ENCODE measurements at regions not wholly inside any gene's neighbourhood (a gene's known extent, or its start where the extent isn't known, plus 50 kb on each side); places are given as distances from the start of the nearest gene placed in this dataset.

DNA sequence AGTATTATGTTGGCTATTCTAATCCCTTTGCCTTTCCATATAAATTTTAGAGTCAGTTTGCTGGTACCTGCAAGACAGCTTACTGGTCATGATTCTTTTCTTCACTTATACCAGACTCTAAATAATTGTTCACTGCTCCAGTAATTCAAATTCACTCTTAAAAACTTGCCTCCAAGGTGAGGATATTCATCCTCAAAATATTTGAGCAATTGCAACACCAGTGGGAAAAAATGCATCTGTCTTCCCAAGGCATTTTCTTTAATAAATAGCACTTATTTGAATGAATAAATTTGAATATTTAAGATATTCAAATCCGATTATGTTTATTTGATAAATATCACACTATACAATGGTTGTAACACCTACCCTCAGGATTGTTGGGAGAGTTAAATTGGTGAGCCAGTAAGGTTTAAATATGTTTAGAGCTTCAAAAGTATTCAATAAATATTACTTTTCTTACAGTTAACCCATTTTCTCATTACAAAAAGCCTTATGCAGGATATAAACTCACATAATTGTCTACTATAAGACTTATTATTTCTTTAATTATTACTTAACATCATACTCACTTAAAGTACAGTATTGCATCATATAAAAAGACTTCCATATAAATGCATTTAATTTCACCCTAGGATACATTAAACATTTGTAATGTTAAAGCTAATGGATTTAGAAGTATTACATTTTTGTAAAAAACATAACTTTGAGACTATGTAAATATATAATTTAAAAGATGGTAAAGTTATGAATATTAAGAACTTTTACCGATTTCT lies 285.6 kb downstream of the SAMD5 start (continued):
- TF ChIP-seq CEBPB (IDR thresholded peaks at IDR 0.05; ENCODE audit: low read depth, low read length) (no peak), ASH2L (IDR thresholded peaks at IDR 0.05; ENCODE audit: low read length) (no peak), SIRT6 (IDR thresholded peaks at IDR 0.05; ENCODE audit: low read length) (no peak), RNF2 (IDR thresholded peaks at IDR 0.05; ENCODE audit: borderline replicate concordance, low read depth, low read length, missing control alignments, poor library complexity, severe bottlenecking) (no peak), FOSL1 (IDR thresholded peaks at IDR 0.05; ENCODE audit: insufficient read depth, low read depth, low read length) (no peak), KDM1A (IDR thresholded peaks at IDR 0.05; ENCODE audit: borderline replicate concordance, low read length) (no peak), SP1 (IDR thresholded peaks at IDR 0.05; ENCODE audit: low read depth, low read length) (no peak), TAF7 (optimal IDR thresholded peaks at IDR 0.05; ENCODE audit: borderline replicate concordance, low read depth, low read length) (no peak), HDAC2 (IDR thresholded peaks at IDR 0.05; ENCODE audit: borderline replicate concordance in 1 of 2, low read depth in 2 of 2, low read length in 2 of 2) (no peak)

Measured in H1 (cell line).